ENCODE measurements at regions not wholly inside any gene's neighbourhood (a gene's known extent, or its start where the extent isn't known, plus 50 kb on each side); places are given as distances from the start of the nearest gene placed in this dataset.

DNA sequence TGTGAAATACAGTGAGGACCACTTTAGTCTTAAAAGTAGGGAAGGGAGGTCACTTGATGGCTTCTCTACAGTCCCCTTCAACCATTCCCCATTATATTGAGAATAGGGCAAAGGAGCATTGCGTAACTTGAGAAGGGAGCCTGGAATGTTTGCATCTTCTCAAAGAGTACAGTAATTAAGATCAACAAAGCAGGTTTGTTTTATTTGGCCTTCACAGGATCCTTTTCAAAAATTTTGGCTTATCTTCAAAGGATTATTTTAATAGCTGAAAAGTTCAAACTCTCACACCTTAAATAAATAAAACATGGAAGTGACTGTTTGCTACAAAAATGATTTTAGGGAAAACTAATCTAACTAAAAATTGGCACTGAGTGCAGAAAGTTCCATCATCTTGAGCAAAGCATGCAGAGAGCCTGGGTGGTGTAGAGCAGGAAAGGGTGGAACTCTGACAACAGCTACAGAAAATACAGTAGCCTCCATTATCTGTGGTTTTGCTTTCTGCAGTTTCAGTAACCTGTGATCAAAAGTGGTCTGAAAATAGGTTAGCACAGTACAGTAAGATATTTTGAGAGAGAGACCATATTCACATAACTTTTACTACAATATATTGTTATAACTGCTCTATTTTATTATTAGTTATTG is 214.0 kb downstream of the MDFIC start:
- Histone ChIP-seq H2AK5ac (ENCODE audit: low read depth, low read length) (no peak overlapping the region), H2AFZ (ENCODE audit: low read length) (no peak overlapping the region), H4K20me1 (replicated peaks in 1 of 2; ENCODE audit: control insufficient read depth in 1 of 2, insufficient read depth in 2 of 2, low read length in 2 of 2) (no peaks in the 10 kb centered on the region), H3K27ac (ENCODE audit: low read depth, low read length) (no peak overlapping the region), H3K4ac (replicated peaks; ENCODE audit: insufficient read length, low read depth, low read length) (no peak overlapping the region), H2BK120ac (replicated peaks; ENCODE audit: low read depth, low read length) (no peak overlapping the region), H3K4me1 (replicated peaks in 1 of 4; ENCODE audit: control insufficient read depth in 3 of 4, insufficient read depth in 4 of 4, low read length in 3 of 4) (no peaks in the 10 kb centered on the region), H3K79me2 (ENCODE audit: control insufficient read depth in 1 of 2, insufficient read depth in 2 of 2, low read length in 2 of 2) (no peaks in the 10 kb centered on the region), H2BK12ac (ENCODE audit: low read depth, low read length) (no peak overlapping the region), H3K4me3 (ENCODE audit: extremely low read depth in 1 of 4, insufficient read depth in 2 of 4, low read depth in 3 of 4, low read length in 4 of 4) (no peak overlapping the region), H3K9me3 (ENCODE audit: insufficient read depth in 2 of 2, low read depth in 1 of 2, low read length in 1 of 2) (no peaks in the 10 kb centered on the region), H3K79me1 (ENCODE audit: low read depth, low read length) (no peaks in the 10 kb centered on the region), H4K5ac (ENCODE audit: insufficient read length, low read depth, low read length) (no peak overlapping the region), H4K8ac (ENCODE audit: extremely low read depth, insufficient read depth, low read length) (no peak overlapping the region), H3K4me2 (ENCODE audit: insufficient read depth in 1 of 2, low read depth in 2 of 2, low read length in 2 of 2) (no peak overlapping the region; a peak in 1 of 4 replicates), H3K56ac (replicated peaks; ENCODE audit: insufficient read length, low read depth, low read length) (no peak overlapping the region), H3K36me3 (ENCODE audit: control insufficient read depth in 2 of 4, insufficient read depth in 4 of 4, low read length in 3 of 4) (no peaks in the 10 kb centered on the region), H2BK5ac (ENCODE audit: low read depth, low read length) (no peak overlapping the region), H3K23ac (ENCODE audit: insufficient read length) (no peak overlapping the region), H2BK20ac (ENCODE audit: low read length) (no peak overlapping the region), H2BK15ac (ENCODE audit: low read length) (no peak overlapping the region), H3K18ac (ENCODE audit: extremely low read depth, low read length) (no peak overlapping the region), H3K14ac (ENCODE audit: insufficient read length) (no peak overlapping the region), H4K91ac (replicated peaks; ENCODE audit: insufficient read length, low read length) (no peak overlapping the region), H3K23me2 (ENCODE audit: low read depth, low read length) (no peaks in the 10 kb centered on the region), H3K9ac (replicated peaks in 1 of 4; ENCODE audit: extremely low read depth in 1 of 4, low read depth in 3 of 4, low read length in 3 of 4) (no peak overlapping the region), H3K27me3 (replicated peaks in 1 of 4; ENCODE audit: control insufficient read depth in 3 of 4, extremely low read depth in 1 of 4, insufficient read depth in 3 of 4, low read length in 3 of 4) (no peaks in the 10 kb centered on the region)
- DNase-seq (ENCODE audit: low read depth in 1 of 2, low spot score in 2 of 2) (no peak), FAIRE-seq (no peak)
- 88% methylated on average over 1 of the region's 1 CpG; no CpG with 5 or more reads in 1 of the 2 experiments for WGBS, 2 experiments (ENCODE audit: extremely low coverage in 1 of 2, insufficient coverage in 1 of 2, insufficient read length in 1 of 2, insufficient replicate concordance in 2 of 2, low coverage in 1 of 2, low lambda C conversion rate in 2 of 2, missing lambda C conversion rate in 1 of 2)
- ChIA-PET POLR2A (ENCODE audit: partially characterized antibody) (no interaction called here), CTCF (ENCODE audit: partially characterized antibody) (no interaction called here)
- TF ChIP-seq RBBP5 (IDR thresholded peaks at IDR 0.05; ENCODE audit: borderline replicate concordance, low read depth, low read length) (no peak), TEAD4 (IDR thresholded peaks at IDR 0.05; ENCODE audit: low read depth, low read length) (peak; percentile 53; the same call in 1 of the 2 replicates), RNF2 (IDR thresholded peaks at IDR 0.05; ENCODE audit: borderline replicate concordance, low read depth, low read length, missing control alignments, poor library complexity, severe bottlenecking) (no peak), CHD2 (IDR thresholded peaks at IDR 0.05; ENCODE audit: low read length) (no peak), SP2 (IDR thresholded peaks at IDR 0.05; ENCODE audit: low read length) (no peak), BACH1 (IDR thresholded peaks at IDR 0.05; ENCODE audit: low read length) (no peak), YY1 (IDR thresholded peaks at IDR 0.05; ENCODE audit: low read depth, low read length) (no peak), KDM1A (IDR thresholded peaks at IDR 0.05; ENCODE audit: borderline replicate concordance, low read length) (no peak), SP4 (IDR thresholded peaks at IDR 0.05; ENCODE audit: low read length) (no peak), CEBPB (IDR thresholded peaks at IDR 0.05; ENCODE audit: low read depth, low read length) (peak; percentile 97), SIRT6 (IDR thresholded peaks at IDR 0.05; ENCODE audit: low read length) (no peak), FOSL1 (IDR thresholded peaks at IDR 0.05; ENCODE audit: insufficient read depth, low read depth, low read length) (no peak), JUND (IDR thresholded peaks at IDR 0.05; ENCODE audit: low read length) (no peak)
